ENCODE measurements at regions not wholly inside any gene's neighbourhood (a gene's known extent, or its start where the extent isn't known, plus 50 kb on each side); places are given as distances from the start of the nearest gene placed in this dataset.

GRCh38 chr13:58144616-58145015, 513.1 kb downstream of the PCDH17 start:
- Histone ChIP-seq H3K9me3 (ENCODE audit: insufficient read depth, low read depth, low read length) (no peaks in the 10 kb centered on the region), H3K27ac (ENCODE audit: low read depth, low read length) (no peak overlapping the region), H3K79me2 (ENCODE audit: insufficient read depth, low read length) (no peaks in the 10 kb centered on the region), H3K4me1 (ENCODE audit: insufficient read depth, low read length) (no peaks in the 10 kb centered on the region), H3K27me3 (ENCODE audit: insufficient read depth, low read length) (no peaks in the 10 kb centered on the region), H4K20me1 (ENCODE audit: insufficient read depth, low read length) (no peaks in the 10 kb centered on the region), H3K9ac (ENCODE audit: low read length) (no peak overlapping the region), H3K4me2 (ENCODE audit: low read length) (no peak overlapping the region), H2AFZ (ENCODE audit: low read depth, low read length) (no peak overlapping the region), H3K4me3 (ENCODE audit: insufficient read depth, low read depth, low read length) (no peak overlapping the region), H3K36me3 (ENCODE audit: insufficient read depth, low read length) (no peaks in the 10 kb centered on the region)
- no peaks in the 10 kb centered on the region for H3K27me3 Mint-ChIP-seq (ENCODE audit: low read depth, unreplicated experiment)
- no peaks in the 10 kb centered on the region for H3K4me1 Mint-ChIP-seq (ENCODE audit: low read depth, unreplicated experiment)
- no peak overlapping the region for H3K4me3 Mint-ChIP-seq (ENCODE audit: unreplicated experiment)
- no peak for FAIRE-seq
- no peaks in the 10 kb centered on the region for H3K36me3 Mint-ChIP-seq (ENCODE audit: low read depth, unreplicated experiment)
- TF ChIP-seq EZH2 (IDR thresholded peaks at IDR 0.05; ENCODE audit: insufficient read depth, low read length) (no peak), CTCF (IDR thresholded peaks at IDR 0.05; ENCODE audit: insufficient read depth, low read depth, low read length) (no peak)
- no peaks in the 10 kb centered on the region for H3K9me3 Mint-ChIP-seq (ENCODE audit: unreplicated experiment)
- H3K27ac Mint-ChIP-seq (ENCODE audit: unreplicated experiment) = no peak overlapping the region
- no peak for DNase-seq (ENCODE audit: low read depth)

GRCh38 chr13:58151452-58151851, 519.9 kb downstream of the PCDH17 start:
- Histone ChIP-seq H4K20me1 (ENCODE audit: insufficient read depth, low read length) (no peaks in the 10 kb centered on the region), H3K36me3 (ENCODE audit: insufficient read depth, low read length) (no peaks in the 10 kb centered on the region), H3K27me3 (ENCODE audit: insufficient read depth, low read length) (no peaks in the 10 kb centered on the region), H3K9ac (ENCODE audit: low read length) (no peak overlapping the region), H3K79me2 (ENCODE audit: insufficient read depth, low read length) (no peaks in the 10 kb centered on the region), H3K27ac (ENCODE audit: low read depth, low read length) (no peak overlapping the region), H2AFZ (ENCODE audit: low read depth, low read length) (no peak overlapping the region), H3K4me3 (ENCODE audit: insufficient read depth, low read depth, low read length) (no peak overlapping the region), H3K9me3 (ENCODE audit: insufficient read depth, low read depth, low read length) (no peaks in the 10 kb centered on the region), H3K4me1 (ENCODE audit: insufficient read depth, low read length) (no peaks in the 10 kb centered on the region), H3K4me2 (ENCODE audit: low read length) (no peak overlapping the region)
- H3K9me3 Mint-ChIP-seq (ENCODE audit: unreplicated experiment) = no peaks in the 10 kb centered on the region
- H3K36me3 Mint-ChIP-seq (ENCODE audit: low read depth, unreplicated experiment) = no peaks in the 10 kb centered on the region
- H3K27me3 Mint-ChIP-seq (ENCODE audit: low read depth, unreplicated experiment) = no peaks in the 10 kb centered on the region
- no peak for FAIRE-seq
- H3K4me1 Mint-ChIP-seq (ENCODE audit: low read depth, unreplicated experiment) = no peaks in the 10 kb centered on the region
- H3K27ac Mint-ChIP-seq (ENCODE audit: unreplicated experiment) = no peak overlapping the region
- TF ChIP-seq CTCF (IDR thresholded peaks at IDR 0.05; ENCODE audit: insufficient read depth, low read depth, low read length) = no peak
- H3K4me3 Mint-ChIP-seq (ENCODE audit: unreplicated experiment) = no peak overlapping the region
- no peak for DNase-seq (ENCODE audit: low read depth)

- Histone ChIP-seq H2AFZ (ENCODE audit: low read depth, low read length) (no peak overlapping the region), H3K36me3 (ENCODE audit: insufficient read depth, low read length) (no peaks in the 10 kb centered on the region), H4K20me1 (ENCODE audit: insufficient read depth, low read length) (no peaks in the 10 kb centered on the region), H3K4me2 (ENCODE audit: low read length) (no peak overlapping the region), H3K27ac (ENCODE audit: low read depth, low read length) (no peak overlapping the region), H3K27me3 (ENCODE audit: insufficient read depth, low read length) (no peaks in the 10 kb centered on the region), H3K79me2 (ENCODE audit: insufficient read depth, low read length) (no peaks in the 10 kb centered on the region), H3K9me3 (ENCODE audit: insufficient read depth, low read depth, low read length) (no peaks in the 10 kb centered on the region), H3K9ac (ENCODE audit: low read length) (no peak overlapping the region), H3K4me3 (ENCODE audit: insufficient read depth, low read depth, low read length) (no peak overlapping the region), H3K4me1 (ENCODE audit: insufficient read depth, low read length) (no peaks in the 10 kb centered on the region)
- Mint-ChIP-seq H3K27ac (ENCODE audit: unreplicated experiment) (no peak overlapping the region), H3K4me3 (ENCODE audit: unreplicated experiment) (no peak overlapping the region), H3K9me3 (ENCODE audit: unreplicated experiment) (no peaks in the 10 kb centered on the region), H3K4me1 (ENCODE audit: low read depth, unreplicated experiment) (no peaks in the 10 kb centered on the region), H3K36me3 (ENCODE audit: low read depth, unreplicated experiment) (no peaks in the 10 kb centered on the region), H3K27me3 (ENCODE audit: low read depth, unreplicated experiment) (no peaks in the 10 kb centered on the region)
- no peak for FAIRE-seq
- no peak for DNase-seq (ENCODE audit: low read depth)
- no peak for TF ChIP-seq CTCF (IDR thresholded peaks at IDR 0.05; ENCODE audit: insufficient read depth, low read depth, low read length)
- no peak for TF ChIP-seq EZH2 (IDR thresholded peaks at IDR 0.05; ENCODE audit: insufficient read depth, low read length)
Observed at GRCh38 chr13:58160980-58161379, 529.4 kb downstream of the PCDH17 start.
